Progenitor cell of endocrine pancreas (in vitro differentiated cells): ENCODE measurements at regions not wholly inside any gene's neighbourhood (a gene's known extent, or its start where the extent isn't known, plus 50 kb on each side); places are given as distances from the start of the nearest gene placed in this dataset.

ENCODE experiments used
- DNase-seq: peaks from one replicate; pipeline ENCODE4 v3.0.0; 2021; ENCODE audit warnings: low spot score; ENCODE audit not compliant: unreplicated experiment
- H3K27ac Mint-ChIP-seq: 2 replicates; pipeline ENCODE4 v1.8.0; 2021; ENCODE audit warnings: mild to moderate bottlenecking, moderate library complexity, mixed read lengths
- H3K27me3 Mint-ChIP-seq: 2 replicates; pipeline ENCODE4 v1.8.0; 2021; ENCODE audit warnings: mixed read lengths
- H3K36me3 Mint-ChIP-seq: 2 replicates; pipeline ENCODE4 v1.8.0; 2022; ENCODE audit warnings: mixed read lengths; ENCODE audit not compliant: insufficient read depth
- H3K4me1 Mint-ChIP-seq: 2 replicates; pipeline ENCODE4 v1.8.0; 2021; ENCODE audit warnings: low read depth, mixed read lengths
- H3K4me3 Mint-ChIP-seq: 2 replicates; pipeline ENCODE4 v1.8.0; 2021; ENCODE audit warnings: low read depth, mild to moderate bottlenecking, moderate library complexity, mixed read lengths
- H3K9me3 Mint-ChIP-seq: 2 replicates; pipeline ENCODE4 v1.8.0; 2021; ENCODE audit warnings: low read depth, mixed read lengths
- TF ChIP-seq, protein P1 (sequence below): fragments of 200-600 bp; sonication (generic); IDR thresholded peaks from one replicate; pipeline ENCODE4 v1.5.0; 2021; ENCODE audit warnings: antibody characterized with exemption, mild to moderate bottlenecking; ENCODE audit not compliant: unreplicated experiment

- Mint-ChIP-seq H3K36me3 (no peaks in the 10 kb centered on the region), H3K4me3 (no peak overlapping the region), H3K27me3 (no peaks in the 10 kb centered on the region), H3K4me1 (peaks cover 10% of the 10 kb centered on the region), H3K27ac (no peak overlapping the region), H3K9me3 (peaks cover 8% of the 10 kb centered on the region)
- no peak for DNase-seq
- TF ChIP-seq, protein P1, sequence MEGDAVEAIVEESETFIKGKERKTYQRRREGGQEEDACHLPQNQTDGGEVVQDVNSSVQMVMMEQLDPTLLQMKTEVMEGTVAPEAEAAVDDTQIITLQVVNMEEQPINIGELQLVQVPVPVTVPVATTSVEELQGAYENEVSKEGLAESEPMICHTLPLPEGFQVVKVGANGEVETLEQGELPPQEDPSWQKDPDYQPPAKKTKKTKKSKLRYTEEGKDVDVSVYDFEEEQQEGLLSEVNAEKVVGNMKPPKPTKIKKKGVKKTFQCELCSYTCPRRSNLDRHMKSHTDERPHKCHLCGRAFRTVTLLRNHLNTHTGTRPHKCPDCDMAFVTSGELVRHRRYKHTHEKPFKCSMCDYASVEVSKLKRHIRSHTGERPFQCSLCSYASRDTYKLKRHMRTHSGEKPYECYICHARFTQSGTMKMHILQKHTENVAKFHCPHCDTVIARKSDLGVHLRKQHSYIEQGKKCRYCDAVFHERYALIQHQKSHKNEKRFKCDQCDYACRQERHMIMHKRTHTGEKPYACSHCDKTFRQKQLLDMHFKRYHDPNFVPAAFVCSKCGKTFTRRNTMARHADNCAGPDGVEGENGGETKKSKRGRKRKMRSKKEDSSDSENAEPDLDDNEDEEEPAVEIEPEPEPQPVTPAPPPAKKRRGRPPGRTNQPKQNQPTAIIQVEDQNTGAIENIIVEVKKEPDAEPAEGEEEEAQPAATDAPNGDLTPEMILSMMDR = no peak
Observed at GRCh38 chr3:157956850-157957249, 149.4 kb downstream of the SHOX2 start.

GRCh38 chr3:157956176-157956575 is 150.0 kb downstream of the SHOX2 start:
- Mint-ChIP-seq H3K4me1 (peaks cover 10% of the 10 kb centered on the region), H3K27me3 (no peaks in the 10 kb centered on the region), H3K4me3 (no peak overlapping the region), H3K36me3 (no peaks in the 10 kb centered on the region), H3K9me3 (peaks cover 8% of the 10 kb centered on the region), H3K27ac (no peak overlapping the region)
- no peak for DNase-seq
- TF ChIP-seq, protein P1 = no peak

DNA sequence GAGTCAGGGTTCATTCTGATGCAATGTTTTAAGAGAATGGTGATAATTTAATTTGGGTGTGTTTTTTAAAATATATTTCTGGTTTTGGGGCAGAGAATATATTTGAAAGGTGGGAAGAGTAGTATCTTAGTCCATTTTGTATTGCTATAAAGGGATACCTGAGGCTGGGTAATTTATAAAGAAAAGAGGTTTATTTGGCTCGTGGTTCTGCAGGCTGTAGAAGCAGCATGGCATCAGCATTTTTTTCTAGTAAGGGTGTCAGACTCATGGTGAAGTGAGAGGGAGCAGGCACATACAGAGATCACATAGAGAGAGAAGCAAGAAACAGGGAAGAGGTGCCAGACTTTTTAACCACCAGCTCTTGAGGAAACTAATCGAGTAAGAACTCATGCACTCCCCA is 152.7 kb downstream of the SHOX2 start:
- H3K27me3 Mint-ChIP-seq = no peaks in the 10 kb centered on the region
- no peaks in the 10 kb centered on the region for H3K36me3 Mint-ChIP-seq

GRCh38 chr3:157948605-157949383 is 157.4 kb downstream of the SHOX2 start:
- Mint-ChIP-seq H3K36me3 (no peaks in the 10 kb centered on the region), H3K4me1 (no peaks in the 10 kb centered on the region), H3K9me3 (no peaks in the 10 kb centered on the region), H3K27ac (no peak overlapping the region), H3K27me3 (no peaks in the 10 kb centered on the region), H3K4me3 (no peak overlapping the region)
- TF ChIP-seq, protein P1 = no peak
- DNase-seq = no peak

More for the DNA sequence above, 152.7 kb downstream of the SHOX2 start:
- H3K4me3 Mint-ChIP-seq = no peak overlapping the region
- TF ChIP-seq, protein P1 = no peak
- peaks cover 8% of the 10 kb centered on the region for H3K9me3 Mint-ChIP-seq
- DNase-seq = no peak
- peaks cover 3% of the 10 kb centered on the region for H3K4me1 Mint-ChIP-seq
- H3K27ac Mint-ChIP-seq = no peak overlapping the region

DNA sequence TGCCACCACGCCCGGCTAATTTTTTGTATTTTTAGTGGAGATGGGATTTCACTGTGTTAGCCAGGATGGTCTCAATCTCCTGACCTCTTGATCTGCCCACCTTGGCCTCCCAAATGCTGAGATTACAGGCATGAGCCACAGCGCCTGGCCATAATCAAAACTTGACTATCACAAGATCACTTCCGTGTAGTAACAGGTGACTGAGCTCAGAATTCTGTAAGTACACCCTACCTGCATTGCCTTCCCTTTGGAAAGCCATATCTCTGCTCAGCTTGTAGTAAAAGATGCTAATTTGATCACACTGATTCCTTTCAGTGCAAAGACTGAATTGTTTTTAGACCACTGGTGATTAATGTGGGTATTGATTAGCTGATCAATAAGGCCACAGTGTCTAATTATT is 167.1 kb downstream of the SHOX2 start:
- H3K27me3 Mint-ChIP-seq = peaks cover 5% of the 10 kb centered on the region

More for the DNA sequence above, 167.1 kb downstream of the SHOX2 start:
- DNase-seq = no peak
- Mint-ChIP-seq H3K27ac (no peak overlapping the region), H3K36me3 (no peaks in the 10 kb centered on the region), H3K4me3 (no peak overlapping the region), H3K4me1 (peaks cover 26% of the 10 kb centered on the region), H3K9me3 (no peaks in the 10 kb centered on the region)
- TF ChIP-seq, protein P1 = no peak
